ENCODE measurements at regions not wholly inside any gene's neighbourhood (a gene's known extent, or its start where the extent isn't known, plus 50 kb on each side); places are given as distances from the start of the nearest gene placed in this dataset.

DNA sequence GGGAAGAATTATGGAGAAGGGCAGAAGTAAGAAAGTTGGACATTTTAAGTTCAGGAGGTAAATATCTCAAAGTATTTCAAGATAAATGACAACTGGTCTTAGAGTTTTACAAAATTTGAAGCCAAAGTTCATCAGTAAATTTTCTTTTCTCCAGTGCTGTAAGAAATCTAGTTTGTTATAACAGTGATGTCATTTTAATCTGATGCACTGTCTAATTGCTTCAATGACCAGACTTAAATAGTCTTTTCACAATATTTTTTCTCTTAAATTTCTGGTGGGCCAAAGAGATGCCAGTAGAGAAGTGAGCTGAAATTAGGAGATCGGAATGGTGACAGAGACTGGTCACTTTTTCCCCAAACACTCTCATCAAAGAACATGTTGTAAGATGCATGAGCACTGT is 156.5 kb upstream of the TMEM161B start:
- no peaks in the 10 kb centered on the region for H3K9me3 Mint-ChIP-seq
- TF ChIP-seq, protein P1, sequence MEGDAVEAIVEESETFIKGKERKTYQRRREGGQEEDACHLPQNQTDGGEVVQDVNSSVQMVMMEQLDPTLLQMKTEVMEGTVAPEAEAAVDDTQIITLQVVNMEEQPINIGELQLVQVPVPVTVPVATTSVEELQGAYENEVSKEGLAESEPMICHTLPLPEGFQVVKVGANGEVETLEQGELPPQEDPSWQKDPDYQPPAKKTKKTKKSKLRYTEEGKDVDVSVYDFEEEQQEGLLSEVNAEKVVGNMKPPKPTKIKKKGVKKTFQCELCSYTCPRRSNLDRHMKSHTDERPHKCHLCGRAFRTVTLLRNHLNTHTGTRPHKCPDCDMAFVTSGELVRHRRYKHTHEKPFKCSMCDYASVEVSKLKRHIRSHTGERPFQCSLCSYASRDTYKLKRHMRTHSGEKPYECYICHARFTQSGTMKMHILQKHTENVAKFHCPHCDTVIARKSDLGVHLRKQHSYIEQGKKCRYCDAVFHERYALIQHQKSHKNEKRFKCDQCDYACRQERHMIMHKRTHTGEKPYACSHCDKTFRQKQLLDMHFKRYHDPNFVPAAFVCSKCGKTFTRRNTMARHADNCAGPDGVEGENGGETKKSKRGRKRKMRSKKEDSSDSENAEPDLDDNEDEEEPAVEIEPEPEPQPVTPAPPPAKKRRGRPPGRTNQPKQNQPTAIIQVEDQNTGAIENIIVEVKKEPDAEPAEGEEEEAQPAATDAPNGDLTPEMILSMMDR (IDR thresholded peaks at IDR 0.05): no peak
- no peak for DNase-seq
- no peak overlapping the region for H3K27ac Mint-ChIP-seq
- H3K4me3 Mint-ChIP-seq: no peak overlapping the region
- no peaks in the 10 kb centered on the region for H3K4me1 Mint-ChIP-seq
- no peaks in the 10 kb centered on the region for H3K36me3 Mint-ChIP-seq (ENCODE audit: low read depth)
- H3K27me3 Mint-ChIP-seq (ENCODE audit: low read depth, poor library complexity): peaks cover 3% of the 10 kb centered on the region

DNA sequence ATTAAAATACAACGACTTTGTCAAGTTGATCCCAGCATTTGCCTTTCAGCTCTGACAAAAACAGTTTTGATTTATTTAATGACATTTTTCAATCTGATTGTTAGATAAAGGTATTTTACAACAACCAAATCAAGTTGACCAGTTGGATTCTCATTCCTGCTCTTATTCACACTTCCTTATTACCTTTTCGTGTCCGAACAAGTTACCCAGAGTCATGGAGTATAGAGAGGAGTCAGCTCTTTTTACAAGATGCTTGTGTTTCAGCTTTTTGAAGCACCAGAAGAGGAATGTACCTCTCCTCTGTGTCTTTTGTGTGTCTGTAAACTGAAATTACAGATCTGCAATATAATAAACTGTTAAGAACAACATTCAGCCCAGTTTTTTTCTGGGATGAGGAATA is 151.3 kb upstream of the TMEM161B start:
- no peaks in the 10 kb centered on the region for H3K27me3 Mint-ChIP-seq (ENCODE audit: low read depth, poor library complexity)
- H3K4me1 Mint-ChIP-seq: no peaks in the 10 kb centered on the region
- no peak for DNase-seq
- H3K4me3 Mint-ChIP-seq: no peak overlapping the region
- no peak overlapping the region for H3K27ac Mint-ChIP-seq
- TF ChIP-seq, protein P1 (IDR thresholded peaks at IDR 0.05): no peak
- no peaks in the 10 kb centered on the region for H3K36me3 Mint-ChIP-seq (ENCODE audit: low read depth)
- H3K9me3 Mint-ChIP-seq: no peaks in the 10 kb centered on the region

DNA sequence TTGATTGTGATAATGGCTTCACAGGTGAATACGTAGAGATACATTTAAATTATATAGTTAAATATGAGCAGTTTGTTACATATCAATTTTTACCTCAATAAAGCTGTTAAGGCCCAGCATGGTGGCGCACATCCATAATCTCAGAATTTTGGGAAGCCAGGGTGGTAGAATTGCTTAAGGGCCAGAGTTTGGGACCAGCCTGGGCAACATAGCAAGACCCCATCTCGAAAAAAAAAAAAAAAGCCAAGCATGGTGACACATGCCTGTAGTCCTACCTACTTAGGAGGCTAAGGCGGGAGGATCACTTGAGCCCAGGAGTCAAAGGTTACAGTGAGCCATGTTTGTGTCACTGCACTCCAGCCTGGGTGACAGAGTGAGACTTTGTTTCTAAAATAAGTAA is 138.7 kb upstream of the TMEM161B start:
- H3K36me3 Mint-ChIP-seq (ENCODE audit: low read depth): no peaks in the 10 kb centered on the region
- H3K27me3 Mint-ChIP-seq (ENCODE audit: low read depth, poor library complexity): no peaks in the 10 kb centered on the region
- no peak overlapping the region for H3K27ac Mint-ChIP-seq
- DNase-seq: no peak
- no peak overlapping the region for H3K4me3 Mint-ChIP-seq
- TF ChIP-seq, protein P1 (IDR thresholded peaks at IDR 0.05): no peak
- no peaks in the 10 kb centered on the region for H3K4me1 Mint-ChIP-seq
- H3K9me3 Mint-ChIP-seq: no peaks in the 10 kb centered on the region

DNA sequence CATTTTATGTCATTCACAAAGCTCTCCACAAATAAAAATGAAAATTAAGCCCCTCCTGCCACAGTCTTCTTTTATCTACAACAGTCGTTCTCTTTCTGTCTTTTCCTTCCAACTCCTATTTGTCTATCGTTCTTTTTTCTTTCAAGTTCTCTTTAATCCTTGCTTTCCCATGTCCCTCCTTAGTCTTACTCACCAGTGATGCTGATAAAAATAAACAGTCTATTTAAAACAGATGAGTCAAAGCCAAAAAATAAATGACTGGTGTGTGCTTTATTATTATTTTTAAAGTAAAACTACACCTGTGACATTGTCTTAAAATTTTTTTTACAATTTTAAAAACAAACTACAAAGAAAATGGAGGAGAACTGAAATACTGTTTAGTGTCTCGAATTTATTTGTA is 137.1 kb upstream of the TMEM161B start:
- no peaks in the 10 kb centered on the region for H3K9me3 Mint-ChIP-seq
- H3K27ac Mint-ChIP-seq: no peak overlapping the region
- no peak overlapping the region for H3K4me3 Mint-ChIP-seq
- DNase-seq: no peak
- TF ChIP-seq, protein P1 (IDR thresholded peaks at IDR 0.05): no peak
- no peaks in the 10 kb centered on the region for H3K4me1 Mint-ChIP-seq
- no peaks in the 10 kb centered on the region for H3K36me3 Mint-ChIP-seq (ENCODE audit: low read depth)
- no peaks in the 10 kb centered on the region for H3K27me3 Mint-ChIP-seq (ENCODE audit: low read depth, poor library complexity)

DNA sequence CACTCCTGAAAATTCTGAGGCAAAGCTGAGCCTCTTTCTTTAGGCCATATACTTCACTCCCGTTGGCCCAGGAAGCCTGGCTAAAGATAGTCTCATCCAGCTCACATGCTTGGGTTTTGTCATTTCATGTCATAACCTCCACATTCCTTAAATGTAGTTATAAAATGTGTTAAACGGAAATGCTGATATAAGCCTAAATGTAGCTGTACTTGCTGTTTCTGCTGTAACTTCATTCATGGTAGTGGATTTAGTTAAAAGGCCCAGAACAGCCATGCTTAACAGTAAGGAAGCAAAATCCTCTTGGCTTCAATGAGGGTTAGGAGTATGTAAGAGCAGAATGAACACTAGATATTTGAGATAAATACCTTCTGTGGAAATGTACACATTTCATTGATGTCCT is 135.8 kb upstream of the TMEM161B start:
- no peak for DNase-seq
- TF ChIP-seq, protein P1 (IDR thresholded peaks at IDR 0.05): no peak
- no peak overlapping the region for H3K27ac Mint-ChIP-seq
- H3K4me3 Mint-ChIP-seq: no peak overlapping the region
- no peaks in the 10 kb centered on the region for H3K4me1 Mint-ChIP-seq
- no peaks in the 10 kb centered on the region for H3K36me3 Mint-ChIP-seq (ENCODE audit: low read depth)
- peaks cover 4% of the 10 kb centered on the region for H3K27me3 Mint-ChIP-seq (ENCODE audit: low read depth, poor library complexity)
- no peaks in the 10 kb centered on the region for H3K9me3 Mint-ChIP-seq

DNA sequence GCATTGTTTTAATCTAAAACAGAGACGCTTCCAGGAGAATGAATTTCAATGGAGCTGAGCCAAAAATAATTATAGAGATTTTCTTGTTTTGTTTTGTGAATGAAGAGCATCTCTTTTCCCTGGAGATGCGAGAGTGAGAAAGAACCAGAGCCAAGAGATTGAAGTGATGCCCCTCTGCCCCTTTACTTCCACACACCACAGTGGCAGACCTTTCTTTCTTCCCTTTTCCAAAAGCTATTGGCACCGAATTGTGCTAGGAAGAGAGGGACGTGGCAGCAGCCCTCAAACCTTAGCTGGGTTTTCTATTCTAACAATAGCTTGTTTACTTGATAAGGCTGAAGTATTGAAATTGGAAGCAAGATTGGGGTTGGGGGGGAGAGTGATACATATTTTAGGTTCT is 133.0 kb upstream of the TMEM161B start:
- Mint-ChIP-seq H3K27me3 (ENCODE audit: low read depth, poor library complexity) (peaks cover 4% of the 10 kb centered on the region), H3K36me3 (ENCODE audit: low read depth) (no peaks in the 10 kb centered on the region), H3K4me1 (peaks cover 20% of the 10 kb centered on the region), H3K9me3 (no peaks in the 10 kb centered on the region), H3K27ac (no peak overlapping the region), H3K4me3 (no peak overlapping the region)
- TF ChIP-seq, protein P1 (IDR thresholded peaks at IDR 0.05): no peak
- no peak for DNase-seq

Data from nephron progenitor cell (in vitro differentiated cells).